Gastrocnemius medialis (tissue), 4 donors: ENCODE measurements at regions not wholly inside any gene's neighbourhood (a gene's known extent, or its start where the extent isn't known, plus 50 kb on each side); places are given as distances from the start of the nearest gene placed in this dataset.

Source experiments
- POLR2A ChIP-seq, 2 donors: fragments of 450-650 bp; IDR thresholded peaks; one replicate each; pipeline ENCODE4 v1.6.1; 2017; ENCODE audit warnings: antibody characterized with exemption in 2 of 2, mild to moderate bottlenecking in 2 of 2, moderate library complexity in 2 of 2
- TF ChIP-seq, protein P1 (sequence below), 5 experiments: fragments of 450-650 bp in 3 of 5; fragments of 200-600 bp in 2 of 5; sonication (generic) in 2 of 5; IDR thresholded peaks in 4 of 5; conservative IDR thresholded peaks in 1 of 5; 1 replicate in 4 of 5; 2 replicates in 1 of 5; pipeline ENCODE4 v1.5.1; 2016 to 2019; ENCODE audit warnings: antibody characterized with exemption in 5 of 5, mild to moderate bottlenecking in 3 of 5, moderate library complexity in 3 of 5

DNA sequence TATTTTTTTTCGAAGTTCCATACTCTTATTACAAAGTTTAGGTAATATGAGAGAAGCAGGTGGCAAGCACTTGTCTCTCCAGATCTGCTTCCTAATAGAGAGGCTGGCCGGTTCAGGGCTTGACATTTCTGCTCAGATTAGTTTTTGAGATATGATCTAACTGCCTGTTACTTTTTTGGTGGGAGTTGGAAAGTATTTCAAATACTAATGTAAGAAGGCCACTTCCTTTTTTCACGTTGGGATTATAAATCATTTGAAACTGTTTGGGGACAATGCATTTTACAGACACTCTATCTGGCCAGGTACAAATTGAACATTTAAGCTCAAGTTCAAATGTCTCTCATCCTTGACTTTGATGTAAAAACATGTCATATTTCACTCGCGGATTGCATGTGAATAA lies 222.1 kb upstream of the SULF2 start:
- TF ChIP-seq, protein P1, sequence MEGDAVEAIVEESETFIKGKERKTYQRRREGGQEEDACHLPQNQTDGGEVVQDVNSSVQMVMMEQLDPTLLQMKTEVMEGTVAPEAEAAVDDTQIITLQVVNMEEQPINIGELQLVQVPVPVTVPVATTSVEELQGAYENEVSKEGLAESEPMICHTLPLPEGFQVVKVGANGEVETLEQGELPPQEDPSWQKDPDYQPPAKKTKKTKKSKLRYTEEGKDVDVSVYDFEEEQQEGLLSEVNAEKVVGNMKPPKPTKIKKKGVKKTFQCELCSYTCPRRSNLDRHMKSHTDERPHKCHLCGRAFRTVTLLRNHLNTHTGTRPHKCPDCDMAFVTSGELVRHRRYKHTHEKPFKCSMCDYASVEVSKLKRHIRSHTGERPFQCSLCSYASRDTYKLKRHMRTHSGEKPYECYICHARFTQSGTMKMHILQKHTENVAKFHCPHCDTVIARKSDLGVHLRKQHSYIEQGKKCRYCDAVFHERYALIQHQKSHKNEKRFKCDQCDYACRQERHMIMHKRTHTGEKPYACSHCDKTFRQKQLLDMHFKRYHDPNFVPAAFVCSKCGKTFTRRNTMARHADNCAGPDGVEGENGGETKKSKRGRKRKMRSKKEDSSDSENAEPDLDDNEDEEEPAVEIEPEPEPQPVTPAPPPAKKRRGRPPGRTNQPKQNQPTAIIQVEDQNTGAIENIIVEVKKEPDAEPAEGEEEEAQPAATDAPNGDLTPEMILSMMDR (IDR thresholded peaks at IDR 0.05 in 4 of 5, conservative IDR thresholded peaks at IDR 0.05 in 1 of 5): no peak
- TF ChIP-seq POLR2A (IDR thresholded peaks at IDR 0.05): no peak
